ENCODE measurements at regions not wholly inside any gene's neighbourhood (a gene's known extent, or its start where the extent isn't known, plus 50 kb on each side); places are given as distances from the start of the nearest gene placed in this dataset.

- TF ChIP-seq RAD21 (IDR thresholded peaks at IDR 0.05; ENCODE audit: low read depth) (no peak), TAF1 (IDR thresholded peaks at IDR 0.05; ENCODE audit: low read depth) (no peak), FOXM1 (IDR thresholded peaks at IDR 0.05; ENCODE audit: borderline replicate concordance, low read depth) (no peak), MAX (IDR thresholded peaks at IDR 0.05) (no peak), USF1 (IDR thresholded peaks at IDR 0.05) (no peak), YY1 (IDR thresholded peaks at IDR 0.05; ENCODE audit: low read depth) (no peak)
Measured at GRCh38 chr12:11555743-11556625, 93.5 kb upstream of the ETV6 start.

- TF ChIP-seq NFIC (IDR thresholded peaks at IDR 0.05), result no peak
- TF ChIP-seq TAF1 (IDR thresholded peaks at IDR 0.05; ENCODE audit: low read depth), result no peak
- TF ChIP-seq ZBTB7A (IDR thresholded peaks at IDR 0.05; ENCODE audit: low read depth), result no peak
- no peak for TF ChIP-seq FOXM1 (IDR thresholded peaks at IDR 0.05; ENCODE audit: borderline replicate concordance, low read depth)
- no peak for TF ChIP-seq MAX (IDR thresholded peaks at IDR 0.05)
- TF ChIP-seq CEBPB (IDR thresholded peaks at IDR 0.05), result no peak
- TF ChIP-seq EP300 (IDR thresholded peaks at IDR 0.05; ENCODE audit: borderline replicate concordance), result no peak
- no peak for TF ChIP-seq REST (IDR thresholded peaks at IDR 0.05; ENCODE audit: low read depth)
- TF ChIP-seq RAD21 (IDR thresholded peaks at IDR 0.05; ENCODE audit: low read depth), result no peak
- TF ChIP-seq USF1 (IDR thresholded peaks at IDR 0.05), result no peak
- no peak for TF ChIP-seq CREB1 (IDR thresholded peaks at IDR 0.05; ENCODE audit: low read depth)
- no peak for TF ChIP-seq EGR1 (IDR thresholded peaks at IDR 0.05)
- TF ChIP-seq TEAD4 (IDR thresholded peaks at IDR 0.05), result no peak
- TF ChIP-seq YY1 (IDR thresholded peaks at IDR 0.05; ENCODE audit: low read depth), result no peak
- no peak for TF ChIP-seq TCF12 (IDR thresholded peaks at IDR 0.05; ENCODE audit: low read depth)
Measured at GRCh38 chr12:11556682-11557081, 92.8 kb upstream of the ETV6 start.

- no peak for TF ChIP-seq YY1 (IDR thresholded peaks at IDR 0.05; ENCODE audit: low read depth)
- TF ChIP-seq TCF12 (IDR thresholded peaks at IDR 0.05; ENCODE audit: low read depth), result no peak
Measured at GRCh38 chr12:11559626-11560340, 89.7 kb upstream of the ETV6 start.

- no peak for TF ChIP-seq TEAD4 (IDR thresholded peaks at IDR 0.05)
- no peak for TF ChIP-seq USF1 (IDR thresholded peaks at IDR 0.05)
- no peak for TF ChIP-seq CREB1 (IDR thresholded peaks at IDR 0.05; ENCODE audit: low read depth)
- TF ChIP-seq ZBTB7A (IDR thresholded peaks at IDR 0.05; ENCODE audit: low read depth), result no peak
- TF ChIP-seq NFIC (IDR thresholded peaks at IDR 0.05), result no peak
- no peak for TF ChIP-seq FOXM1 (IDR thresholded peaks at IDR 0.05; ENCODE audit: borderline replicate concordance, low read depth)
- no peak for TF ChIP-seq RAD21 (IDR thresholded peaks at IDR 0.05; ENCODE audit: low read depth)
- no peak for TF ChIP-seq EGR1 (IDR thresholded peaks at IDR 0.05)
- no peak for TF ChIP-seq MAX (IDR thresholded peaks at IDR 0.05)
- no peak for TF ChIP-seq TAF1 (IDR thresholded peaks at IDR 0.05; ENCODE audit: low read depth)
- TF ChIP-seq CEBPB (IDR thresholded peaks at IDR 0.05), result no peak
- no peak for TF ChIP-seq TCF12 (IDR thresholded peaks at IDR 0.05; ENCODE audit: low read depth)
- TF ChIP-seq EP300 (IDR thresholded peaks at IDR 0.05; ENCODE audit: borderline replicate concordance), result no peak
- TF ChIP-seq YY1 (IDR thresholded peaks at IDR 0.05; ENCODE audit: low read depth), result no peak
Measured at GRCh38 chr12:11561411-11561810, 88.1 kb upstream of the ETV6 start.

GRCh38 chr12:11563785-11564739 lies 85.4 kb upstream of the ETV6 start:
- TF ChIP-seq MAX (IDR thresholded peaks at IDR 0.05) (no peak), EP300 (IDR thresholded peaks at IDR 0.05; ENCODE audit: borderline replicate concordance) (no peak), CREB1 (IDR thresholded peaks at IDR 0.05; ENCODE audit: low read depth) (no peak), TAF1 (IDR thresholded peaks at IDR 0.05; ENCODE audit: low read depth) (no peak)

Measured in Ishikawa (cell line).